ENCODE measurements at regions not wholly inside any gene's neighbourhood (a gene's known extent, or its start where the extent isn't known, plus 50 kb on each side); places are given as distances from the start of the nearest gene placed in this dataset.

- Mint-ChIP-seq H3K27me3 (ENCODE audit: low read depth) (no peaks in the 10 kb centered on the region), H3K36me3 (ENCODE audit: low read depth) (no peaks in the 10 kb centered on the region), H3K9me3 (no peaks in the 10 kb centered on the region), H3K4me3 (ENCODE audit: low read depth) (no peak overlapping the region), H3K4me1 (ENCODE audit: low read depth) (no peaks in the 10 kb centered on the region), H3K27ac (no peak overlapping the region)
- intact Hi-C loops (cut with micrococcal nuclease) = no loop called here
- no peak for DNase-seq (ENCODE audit: low spot score)
These were observed 398.9 kb downstream of the TRIB2 start for GRCh38 chr2:13115643-13116042.

DNA sequence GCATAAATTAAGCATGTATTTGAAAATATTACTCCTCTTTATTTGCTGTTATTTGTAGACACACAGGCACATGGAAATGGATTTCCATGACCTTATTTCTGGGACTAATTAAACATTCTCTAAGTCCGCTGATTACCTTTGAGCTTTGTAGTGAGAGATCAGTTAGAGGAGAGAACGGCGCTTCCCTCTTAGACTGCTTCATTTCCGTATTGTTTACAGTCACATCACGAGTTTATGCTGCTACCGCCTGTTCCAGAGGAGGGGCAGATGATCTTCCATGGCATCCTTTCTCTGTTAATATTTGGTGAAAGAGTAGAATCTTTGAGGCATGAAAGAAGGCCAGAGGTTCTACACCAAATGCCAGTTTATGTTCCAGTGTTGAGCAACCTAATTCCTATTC is 404.4 kb downstream of the TRIB2 start:
- no peaks in the 10 kb centered on the region for H3K27me3 Mint-ChIP-seq (ENCODE audit: low read depth)

DNA sequence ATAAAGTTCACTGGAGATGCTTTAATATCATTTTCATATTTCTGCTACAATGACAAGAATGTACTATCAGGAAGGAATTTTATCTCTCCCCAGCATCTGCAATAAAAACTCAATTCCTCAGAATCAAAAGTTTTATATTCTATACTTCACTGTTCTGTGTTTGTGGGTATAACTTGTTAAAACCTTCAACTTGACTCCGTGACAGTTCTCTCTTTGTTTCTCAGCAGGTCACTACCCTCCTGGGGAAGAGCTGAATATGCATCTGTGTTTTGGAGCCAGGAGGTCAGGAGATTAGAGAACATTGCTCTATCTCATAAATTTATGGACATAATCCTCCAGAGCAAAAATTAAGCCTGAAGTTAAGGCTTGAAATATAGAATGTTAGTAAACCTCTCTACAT is 411.4 kb downstream of the TRIB2 start:
- H3K27ac Mint-ChIP-seq = no peak overlapping the region
- no peaks in the 10 kb centered on the region for H3K27me3 Mint-ChIP-seq (ENCODE audit: low read depth)
- H3K36me3 Mint-ChIP-seq (ENCODE audit: low read depth) = no peaks in the 10 kb centered on the region
- H3K4me1 Mint-ChIP-seq (ENCODE audit: low read depth) = no peaks in the 10 kb centered on the region
- no peak for DNase-seq (ENCODE audit: low spot score)
- intact Hi-C loops (cut with micrococcal nuclease) = no loop called here
- no peaks in the 10 kb centered on the region for H3K9me3 Mint-ChIP-seq
- H3K4me3 Mint-ChIP-seq (ENCODE audit: low read depth) = no peak overlapping the region

More for the DNA sequence above, 404.4 kb downstream of the TRIB2 start:
- Mint-ChIP-seq H3K4me1 (ENCODE audit: low read depth) (no peaks in the 10 kb centered on the region), H3K9me3 (no peaks in the 10 kb centered on the region), H3K36me3 (ENCODE audit: low read depth) (no peaks in the 10 kb centered on the region), H3K4me3 (ENCODE audit: low read depth) (no peak overlapping the region), H3K27ac (no peak overlapping the region)
- intact Hi-C loops (cut with micrococcal nuclease) = no loop called here
- DNase-seq (ENCODE audit: low spot score) = no peak

GRCh38 chr2:13135369-13135768 is 418.6 kb downstream of the TRIB2 start:
- no peak for DNase-seq (ENCODE audit: low spot score)
- Mint-ChIP-seq H3K27me3 (ENCODE audit: low read depth) (no peaks in the 10 kb centered on the region), H3K27ac (no peak overlapping the region), H3K4me1 (ENCODE audit: low read depth) (no peaks in the 10 kb centered on the region), H3K9me3 (no peaks in the 10 kb centered on the region), H3K36me3 (ENCODE audit: low read depth) (no peaks in the 10 kb centered on the region), H3K4me3 (ENCODE audit: low read depth) (no peak overlapping the region)
- intact Hi-C loops (cut with micrococcal nuclease) = no loop called here

DNA sequence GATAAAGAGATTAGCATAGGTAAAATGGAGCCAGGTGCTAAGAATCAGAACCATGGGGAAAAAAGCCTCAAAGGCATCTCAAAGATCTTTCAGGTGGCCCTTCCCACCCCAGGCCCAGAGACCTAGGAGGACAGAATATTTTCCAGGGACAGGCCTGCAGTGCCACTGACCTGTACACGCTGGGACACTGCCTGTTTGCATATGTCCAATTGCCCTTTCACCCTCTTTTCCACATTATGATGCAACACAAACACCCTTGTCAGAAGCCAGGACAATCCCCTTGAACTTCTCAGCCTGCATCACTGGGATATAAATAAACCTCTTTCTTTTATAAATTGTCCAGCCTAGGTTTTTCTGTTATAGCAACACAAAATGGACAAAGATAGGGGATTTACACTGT is 419.1 kb downstream of the TRIB2 start:
- H3K9me3 Mint-ChIP-seq = no peaks in the 10 kb centered on the region
- intact Hi-C loops (cut with micrococcal nuclease) = no loop called here
- DNase-seq (ENCODE audit: low spot score) = no peak
- no peaks in the 10 kb centered on the region for H3K36me3 Mint-ChIP-seq (ENCODE audit: low read depth)
- H3K27ac Mint-ChIP-seq = no peak overlapping the region
- no peaks in the 10 kb centered on the region for H3K4me1 Mint-ChIP-seq (ENCODE audit: low read depth)
- H3K4me3 Mint-ChIP-seq (ENCODE audit: low read depth) = no peak overlapping the region
- H3K27me3 Mint-ChIP-seq (ENCODE audit: low read depth) = no peaks in the 10 kb centered on the region

- intact Hi-C loops (cut with micrococcal nuclease) = no loop called here
- Mint-ChIP-seq H3K27me3 (ENCODE audit: low read depth) (no peaks in the 10 kb centered on the region), H3K9me3 (no peaks in the 10 kb centered on the region), H3K27ac (no peak overlapping the region), H3K4me3 (ENCODE audit: low read depth) (no peak overlapping the region), H3K4me1 (ENCODE audit: low read depth) (no peaks in the 10 kb centered on the region), H3K36me3 (ENCODE audit: low read depth) (no peaks in the 10 kb centered on the region)
- no peak for DNase-seq (ENCODE audit: low spot score)
These were observed 420.9 kb downstream of the TRIB2 start for GRCh38 chr2:13137679-13138078.

GRCh38 chr2:13141315-13141714 is 424.6 kb downstream of the TRIB2 start:
- no peaks in the 10 kb centered on the region for H3K27me3 Mint-ChIP-seq (ENCODE audit: low read depth)
- H3K4me1 Mint-ChIP-seq (ENCODE audit: low read depth) = no peaks in the 10 kb centered on the region
- H3K9me3 Mint-ChIP-seq = no peaks in the 10 kb centered on the region
- DNase-seq (ENCODE audit: low spot score) = no peak
- H3K27ac Mint-ChIP-seq = no peak overlapping the region
- intact Hi-C loops (cut with micrococcal nuclease) = no loop called here
- H3K36me3 Mint-ChIP-seq (ENCODE audit: low read depth) = no peaks in the 10 kb centered on the region
- H3K4me3 Mint-ChIP-seq (ENCODE audit: low read depth) = no peak overlapping the region

DNA sequence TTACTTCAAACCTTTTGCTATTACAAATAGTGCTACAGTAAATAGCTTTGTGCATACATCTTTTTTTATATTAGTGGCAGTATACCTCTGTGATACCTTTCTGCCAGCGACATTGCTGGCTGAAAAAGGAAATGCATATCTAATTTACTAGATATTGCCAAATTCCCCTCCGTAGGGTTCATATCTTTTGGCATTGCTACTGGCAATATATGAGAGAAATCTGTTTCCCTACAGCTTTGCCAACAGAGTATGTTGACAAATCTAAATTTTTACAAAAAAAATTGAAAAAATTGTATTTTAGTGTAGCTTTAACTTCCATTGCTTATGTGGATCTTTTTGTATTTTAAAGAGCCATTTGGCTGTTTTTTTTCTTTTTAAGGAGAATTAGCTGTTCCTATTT is 426.7 kb downstream of the TRIB2 start:
- H3K4me1 Mint-ChIP-seq (ENCODE audit: low read depth) = no peaks in the 10 kb centered on the region
- H3K9me3 Mint-ChIP-seq = no peaks in the 10 kb centered on the region
- H3K27ac Mint-ChIP-seq = no peak overlapping the region
- no peak for DNase-seq (ENCODE audit: low spot score)
- intact Hi-C loops (cut with micrococcal nuclease) = no loop called here
- H3K36me3 Mint-ChIP-seq (ENCODE audit: low read depth) = no peaks in the 10 kb centered on the region
- no peak overlapping the region for H3K4me3 Mint-ChIP-seq (ENCODE audit: low read depth)
- no peaks in the 10 kb centered on the region for H3K27me3 Mint-ChIP-seq (ENCODE audit: low read depth)

DNA sequence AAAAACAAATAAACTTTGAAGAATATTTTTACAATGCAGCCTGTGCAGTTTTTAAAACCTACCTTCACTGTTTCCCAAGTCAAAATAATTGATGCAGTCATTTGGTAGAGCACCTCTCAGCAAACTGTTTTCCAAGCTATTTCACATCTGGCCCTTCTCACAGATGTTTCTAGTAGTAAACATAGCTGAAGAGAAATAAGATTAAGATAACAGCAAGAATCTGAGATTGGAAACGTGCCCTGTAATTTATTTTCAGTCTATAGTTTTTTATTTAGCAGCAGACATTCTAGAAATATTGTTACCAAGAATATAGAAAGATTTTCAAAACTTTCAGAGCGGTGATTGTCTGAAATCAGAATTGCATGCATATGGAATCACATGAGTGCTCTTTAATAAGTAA is 440.2 kb downstream of the TRIB2 start:
- DNase-seq (ENCODE audit: low spot score) = no peak
- Mint-ChIP-seq H3K9me3 (no peaks in the 10 kb centered on the region), H3K36me3 (ENCODE audit: low read depth) (no peaks in the 10 kb centered on the region), H3K4me1 (ENCODE audit: low read depth) (no peaks in the 10 kb centered on the region), H3K4me3 (ENCODE audit: low read depth) (no peak overlapping the region), H3K27ac (no peak overlapping the region), H3K27me3 (ENCODE audit: low read depth) (no peaks in the 10 kb centered on the region)
- intact Hi-C loops (cut with micrococcal nuclease) = no loop called here

DNA sequence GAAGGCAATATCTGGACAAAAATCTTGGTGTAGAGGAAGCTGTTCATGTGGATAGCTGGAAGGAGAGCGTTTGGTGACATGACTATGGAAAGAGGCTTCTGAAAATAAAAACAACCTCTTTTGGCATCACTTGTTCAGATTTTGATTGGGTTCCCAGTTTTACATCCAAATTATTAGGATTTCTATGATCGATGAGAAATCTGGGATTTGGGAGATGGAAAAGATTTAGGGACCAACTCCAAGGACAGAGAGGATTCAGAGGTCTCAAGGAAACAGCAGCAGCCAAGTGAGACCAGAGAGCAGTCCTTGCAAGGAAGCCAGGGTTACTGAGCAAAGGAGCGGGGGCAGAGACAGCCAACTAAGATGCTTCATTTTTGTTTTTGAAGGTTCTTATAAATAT is 441.7 kb downstream of the TRIB2 start:
- Mint-ChIP-seq H3K9me3 (no peaks in the 10 kb centered on the region), H3K27ac (no peak overlapping the region), H3K4me3 (ENCODE audit: low read depth) (no peak overlapping the region), H3K36me3 (ENCODE audit: low read depth) (no peaks in the 10 kb centered on the region), H3K4me1 (ENCODE audit: low read depth) (no peaks in the 10 kb centered on the region), H3K27me3 (ENCODE audit: low read depth) (no peaks in the 10 kb centered on the region)
- intact Hi-C loops (cut with micrococcal nuclease) = no loop called here
- DNase-seq (ENCODE audit: low spot score) = no peak

GRCh38 chr2:13180729-13181128 is 464.0 kb downstream of the TRIB2 start:
- H3K27ac Mint-ChIP-seq = no peak overlapping the region
- no peaks in the 10 kb centered on the region for H3K36me3 Mint-ChIP-seq (ENCODE audit: low read depth)
- H3K4me1 Mint-ChIP-seq (ENCODE audit: low read depth) = no peaks in the 10 kb centered on the region
- H3K9me3 Mint-ChIP-seq = peaks cover 7% of the 10 kb centered on the region
- intact Hi-C loops (cut with micrococcal nuclease) = no loop called here
- DNase-seq (ENCODE audit: low spot score) = no peak
- H3K4me3 Mint-ChIP-seq (ENCODE audit: low read depth) = no peak overlapping the region
- no peaks in the 10 kb centered on the region for H3K27me3 Mint-ChIP-seq (ENCODE audit: low read depth)

- no peaks in the 10 kb centered on the region for H3K9me3 Mint-ChIP-seq
- H3K27ac Mint-ChIP-seq = no peak overlapping the region
These were observed 476.3 kb downstream of the TRIB2 start for GRCh38 chr2:13193075-13193474.

DNA sequence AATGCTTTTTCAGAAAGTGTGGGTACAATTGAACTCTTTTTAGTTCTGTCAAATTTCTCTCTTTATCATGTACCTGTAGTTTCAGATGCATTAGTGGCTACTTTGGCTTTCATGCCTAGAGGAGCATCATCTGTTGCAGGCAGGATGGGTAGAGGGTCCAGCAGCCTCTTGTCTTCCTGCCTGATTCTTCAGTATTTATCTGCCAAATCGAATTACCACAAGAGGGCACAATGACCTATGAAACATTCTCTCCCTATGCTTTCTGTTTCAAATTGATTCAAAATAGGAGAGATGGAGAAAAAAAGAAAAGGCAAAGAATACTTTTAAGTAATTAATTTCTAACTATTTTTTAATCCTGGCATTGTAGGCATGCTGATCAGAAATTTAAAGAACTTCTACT is 477.2 kb downstream of the TRIB2 start:
- intact Hi-C loops (cut with micrococcal nuclease) = no loop called here
- no peak overlapping the region for H3K27ac Mint-ChIP-seq
- DNase-seq (ENCODE audit: low spot score) = no peak
- H3K36me3 Mint-ChIP-seq (ENCODE audit: low read depth) = no peaks in the 10 kb centered on the region
- H3K4me1 Mint-ChIP-seq (ENCODE audit: low read depth) = peaks cover 2% of the 10 kb centered on the region
- H3K4me3 Mint-ChIP-seq (ENCODE audit: low read depth) = no peak overlapping the region
- no peaks in the 10 kb centered on the region for H3K27me3 Mint-ChIP-seq (ENCODE audit: low read depth)
- H3K9me3 Mint-ChIP-seq = no peaks in the 10 kb centered on the region

More at GRCh38 chr2:13193075-13193474, 476.3 kb downstream of the TRIB2 start:
- Mint-ChIP-seq H3K4me1 (ENCODE audit: low read depth) (peaks cover 2% of the 10 kb centered on the region), H3K4me3 (ENCODE audit: low read depth) (no peak overlapping the region), H3K27me3 (ENCODE audit: low read depth) (no peaks in the 10 kb centered on the region), H3K36me3 (ENCODE audit: low read depth) (no peaks in the 10 kb centered on the region)
- intact Hi-C loops (cut with micrococcal nuclease) = no loop called here
- no peak for DNase-seq (ENCODE audit: low spot score)

GRCh38 chr2:13195270-13195669 is 478.5 kb downstream of the TRIB2 start:
- Mint-ChIP-seq H3K4me3 (ENCODE audit: low read depth) (no peak overlapping the region), H3K9me3 (no peaks in the 10 kb centered on the region), H3K27me3 (ENCODE audit: low read depth) (no peaks in the 10 kb centered on the region), H3K4me1 (ENCODE audit: low read depth) (peaks cover 2% of the 10 kb centered on the region), H3K27ac (no peak overlapping the region), H3K36me3 (ENCODE audit: low read depth) (no peaks in the 10 kb centered on the region)
- intact Hi-C loops (cut with micrococcal nuclease) = no loop called here
- DNase-seq (ENCODE audit: low spot score) = no peak
